Caco-2 (cell line): ENCODE measurements at regions not wholly inside any gene's neighbourhood (a gene's known extent, or its start where the extent isn't known, plus 50 kb on each side); places are given as distances from the start of the nearest gene placed in this dataset.

ENCODE experiments used
- BruUV-seq: library from RNA; stranded (reverse); fragments of 400-500 nt; replicated peaks from 2 replicates; lab custom pipeline; 2021; lab: Mats Ljungman, UMichigan
- CTCF ChIA-PET: fragments of 300-600 bp; sonication (Branson Sonifier 250); formaldehyde crosslinking; loops from one replicate; lab custom pipeline; 2022; ENCODE audit warnings: antibody characterized with exemption; lab: Charles Lee
- POLR2A ChIA-PET: fragments of 300-600 bp; sonication (Branson Sonifier 250); formaldehyde crosslinking; loops from one replicate; lab custom pipeline; 2022; ENCODE audit warnings: antibody characterized with exemption; lab: Charles Lee
- DNase-seq, 2 experiments: peaks; one replicate each; pipeline versions ENCODE4 v3.0.0 to v3.0.0-alpha.2; 2020 to 2022
- H3K27me3 ChIP-seq: replicated peaks from 2 replicates; pipeline ENCODE4 v1.6.0; 2011; ENCODE audit warnings: low read length; ENCODE audit not compliant: control insufficient read depth, insufficient read depth
- H3K36me3 ChIP-seq: 2 replicates; pipeline ENCODE4 v1.5.1; 2011; ENCODE audit warnings: low read length; ENCODE audit not compliant: control insufficient read depth, insufficient read depth
- H3K4me1 ChIP-seq: fragments of 250-450 bp; sonication (Bioruptor Pico); 2 replicates; pipeline ENCODE4 v1.5.1; 2020; ENCODE audit warnings: mild to moderate bottlenecking
- H3K4me3 ChIP-seq: 2 replicates; pipeline ENCODE4 v1.5.1; 2011; ENCODE audit warnings: low read depth, mild to moderate bottlenecking, control low read depth, low read length
- H3K9me3 ChIP-seq: fragments of 250-450 bp; sonication (Bioruptor Pico); 2 replicates; pipeline ENCODE4 v1.5.1; 2020; ENCODE audit warnings: mild to moderate bottlenecking, moderate library complexity
- H3K27ac Mint-ChIP-seq: one replicate; pipeline ENCODE4 v1.8.0; 2022; ENCODE audit warnings: mixed read lengths; ENCODE audit not compliant: unreplicated experiment
- H3K27me3 Mint-ChIP-seq: one replicate; pipeline ENCODE4 v1.8.0; 2022; ENCODE audit warnings: mixed read lengths; ENCODE audit not compliant: insufficient read depth, unreplicated experiment
- H3K36me3 Mint-ChIP-seq: one replicate; pipeline ENCODE4 v1.8.0; 2022; ENCODE audit warnings: mild to moderate bottlenecking, mixed read lengths; ENCODE audit not compliant: insufficient read depth, unreplicated experiment
- H3K4me1 Mint-ChIP-seq: one replicate; pipeline ENCODE4 v1.8.0; 2022; ENCODE audit warnings: low read depth, mixed read lengths; ENCODE audit not compliant: unreplicated experiment
- H3K4me3 Mint-ChIP-seq: one replicate; pipeline ENCODE4 v1.8.0; 2022; ENCODE audit warnings: mild to moderate bottlenecking, moderate library complexity, mixed read lengths; ENCODE audit not compliant: unreplicated experiment
- H3K9me3 Mint-ChIP-seq: one replicate; pipeline ENCODE4 v1.8.0; 2022; ENCODE audit warnings: mixed read lengths; ENCODE audit not compliant: unreplicated experiment
- CTCF ChIP-seq, 2 experiments: fragments of 200-600 bp in 1 of 2; IDR thresholded peaks; 1 replicate in 1 of 2; 2 replicates in 1 of 2; pipeline versions ENCODE4 v1.5.1 to v1.8.0; 2011 to 2022; ENCODE audit warnings: antibody characterized with exemption in 1 of 2, control low read depth in 1 of 2, inconsistent platforms in 1 of 2, low read depth in 1 of 2, low read length in 1 of 2, mild to moderate bottlenecking in 1 of 2, moderate library complexity in 1 of 2; ENCODE audit not compliant: insufficient read depth in 1 of 2, severe bottlenecking in 1 of 2, unreplicated experiment in 1 of 2
- intact Hi-C: fragments of 100-400 bp; cut with micrococcal nuclease; formaldehyde crosslinking; loops from one replicate; pipeline ENCODE4 v1.10.0; 2022; ENCODE audit not compliant: unreplicated experiment

- Mint-ChIP-seq H3K9me3 (no peaks in the 10 kb centered on the region), H3K4me3 (no peak overlapping the region), H3K4me1 (no peaks in the 10 kb centered on the region), H3K27me3 (peaks cover 6% of the 10 kb centered on the region), H3K36me3 (no peaks in the 10 kb centered on the region), H3K27ac (no peak overlapping the region)
- H3K4me1 ChIP-seq = no peaks in the 10 kb centered on the region
- no peaks in the 10 kb centered on the region for H3K27me3 ChIP-seq
- no peak overlapping the region for H3K4me3 ChIP-seq
- no peaks in the 10 kb centered on the region for H3K9me3 ChIP-seq
- ChIA-PET CTCF (no interaction called here), POLR2A (no interaction called here)
- BruUV-seq = no TSS peak
- intact Hi-C loops = no loop called here
- DNase-seq = no peak
- H3K36me3 ChIP-seq = no peaks in the 10 kb centered on the region
- no peak for TF ChIP-seq CTCF (IDR thresholded peaks at IDR 0.05; ENCODE audit: insufficient read depth in 1 of 2, low read depth in 1 of 2, low read length in 1 of 2, severe bottlenecking in 1 of 2, unreplicated experiment in 1 of 2)
Observed at GRCh38 chr6:4613795-4614194, 162.4 kb upstream of the CDYL start.

GRCh38 chr6:4613381-4613780 is 162.8 kb upstream of the CDYL start:
- BruUV-seq = no TSS peak
- Histone ChIP-seq H3K4me3 (no peak overlapping the region), H3K27me3 (no peaks in the 10 kb centered on the region), H3K4me1 (no peaks in the 10 kb centered on the region), H3K36me3 (no peaks in the 10 kb centered on the region), H3K9me3 (no peaks in the 10 kb centered on the region)
- TF ChIP-seq CTCF (IDR thresholded peaks at IDR 0.05; ENCODE audit: insufficient read depth in 1 of 2, low read depth in 1 of 2, low read length in 1 of 2, severe bottlenecking in 1 of 2, unreplicated experiment in 1 of 2) = no peak
- Mint-ChIP-seq H3K27me3 (peaks cover 6% of the 10 kb centered on the region), H3K4me3 (no peak overlapping the region), H3K9me3 (no peaks in the 10 kb centered on the region), H3K36me3 (no peaks in the 10 kb centered on the region), H3K4me1 (no peaks in the 10 kb centered on the region), H3K27ac (no peak overlapping the region)
- ChIA-PET POLR2A (no interaction called here), CTCF (interaction anchor here (0.6 kb wide), 1 partner anchor 34 kb away, joined by 3 read pairs; no protein-coding TSS in a partner anchor)
- intact Hi-C loops = no loop called here
- no peak for DNase-seq

GRCh38 chr6:4612636-4613171 is 163.5 kb upstream of the CDYL start:
- no peak for DNase-seq
- intact Hi-C loops = no loop called here
- Mint-ChIP-seq H3K36me3 (no peaks in the 10 kb centered on the region), H3K9me3 (no peaks in the 10 kb centered on the region), H3K27me3 (peaks cover 6% of the 10 kb centered on the region), H3K27ac (no peak overlapping the region), H3K4me3 (no peak overlapping the region), H3K4me1 (no peaks in the 10 kb centered on the region)
- TF ChIP-seq CTCF (IDR thresholded peaks at IDR 0.05; ENCODE audit: insufficient read depth in 1 of 2, low read depth in 1 of 2, low read length in 1 of 2, severe bottlenecking in 1 of 2, unreplicated experiment in 1 of 2) = no peak
- no peaks in the 10 kb centered on the region for H3K4me1 ChIP-seq
- no peaks in the 10 kb centered on the region for H3K27me3 ChIP-seq
- POLR2A ChIA-PET = no interaction called here
- CTCF ChIA-PET = interaction anchor here (0.6 kb wide), 1 partner anchor 35 kb away, joined by 3 read pairs; no protein-coding TSS in a partner anchor
- BruUV-seq = no TSS peak
- H3K9me3 ChIP-seq = no peaks in the 10 kb centered on the region
- H3K4me3 ChIP-seq = no peak overlapping the region
- no peaks in the 10 kb centered on the region for H3K36me3 ChIP-seq
